WTC11 (cell line): ENCODE measurements at regions not wholly inside any gene's neighbourhood (a gene's known extent, or its start where the extent isn't known, plus 50 kb on each side); places are given as distances from the start of the nearest gene placed in this dataset.

Experiments used
- ATAC-seq: fragments of 200-7000 bp; cut with Tn5 transposase; 2 replicates; pipeline ENCODE4 v1.10.0; 2021; ENCODE audit warnings: mild to moderate bottlenecking, moderate library complexity
- CTCF ChIA-PET: fragments of 300-600 bp; sonication (Branson Sonifier 250); formaldehyde crosslinking; loops from one replicate; lab custom pipeline; 2021; ENCODE audit warnings: antibody characterized with exemption; lab: Charles Lee
- POLR2A ChIA-PET: fragments of 350-600 bp; sonication (Branson Sonifier 250); formaldehyde crosslinking; loops from one replicate; lab custom pipeline; 2021; ENCODE audit warnings: antibody characterized with exemption; lab: Charles Lee
- DNase-seq: peaks from one replicate; pipeline ENCODE4 v3.0.0; 2021; ENCODE audit warnings: low spot score
- H3K27ac Mint-ChIP-seq: 2 replicates; pipeline ENCODE4 v1.8.0; 2021; ENCODE audit warnings: mixed read lengths
- H3K27me3 Mint-ChIP-seq: 2 replicates; pipeline ENCODE4 v1.8.0; 2021; ENCODE audit warnings: low read depth, mild to moderate bottlenecking, moderate library complexity, mixed read lengths
- H3K36me3 Mint-ChIP-seq: 2 replicates; pipeline ENCODE4 v1.8.0; 2021; ENCODE audit warnings: mixed read lengths
- H3K4me1 Mint-ChIP-seq: 2 replicates; pipeline ENCODE4 v1.8.0; 2022; ENCODE audit warnings: mixed read lengths
- H3K4me3 Mint-ChIP-seq: 2 replicates; pipeline ENCODE4 v1.8.0; 2021; ENCODE audit warnings: mild to moderate bottlenecking, moderate library complexity, mixed read lengths
- H3K9me3 Mint-ChIP-seq: 2 replicates; pipeline ENCODE4 v1.8.0; 2021; ENCODE audit warnings: mixed read lengths
- CREB1 ChIP-seq: sonication (generic); formaldehyde crosslinking; IDR thresholded peaks from 2 replicates; pipeline ENCODE4 v1.8.0; 2023; ENCODE audit warnings: mild to moderate bottlenecking, missing genetic modification reagents
- FOXJ3 ChIP-seq: sonication (generic); formaldehyde crosslinking; IDR thresholded peaks from 2 replicates; pipeline ENCODE4 v1.9.0; 2021; ENCODE audit warnings: missing genetic modification reagents, mild to moderate bottlenecking, borderline replicate concordance
- IRF2 ChIP-seq: sonication (generic); formaldehyde crosslinking; IDR thresholded peaks from 2 replicates; pipeline ENCODE4 v1.8.0; 2022; ENCODE audit warnings: low read depth, missing genetic modification reagents, borderline replicate concordance
- JUN ChIP-seq: sonication (generic); formaldehyde crosslinking; IDR thresholded peaks from 2 replicates; pipeline ENCODE4 v1.8.0; 2023; ENCODE audit warnings: mild to moderate bottlenecking, missing genetic modification reagents
- KAT7 ChIP-seq: sonication (generic); formaldehyde crosslinking; IDR thresholded peaks from 2 replicates; pipeline ENCODE4 v1.8.1; 2023; ENCODE audit warnings: missing genetic modification reagents, mild to moderate bottlenecking, borderline replicate concordance
- NFE2L1 ChIP-seq: sonication (generic); formaldehyde crosslinking; IDR thresholded peaks from 2 replicates; pipeline ENCODE4 v1.8.1; 2023; ENCODE audit warnings: missing genetic modification reagents
- NR2C2 ChIP-seq: sonication (generic); formaldehyde crosslinking; IDR thresholded peaks from 2 replicates; pipeline ENCODE4 v1.8.0; 2022; ENCODE audit warnings: mild to moderate bottlenecking, missing genetic modification reagents
- SP1 ChIP-seq: sonication (generic); formaldehyde crosslinking; conservative IDR thresholded peaks from 2 replicates; pipeline ENCODE4 v1.8.1; 2022; ENCODE audit warnings: missing genetic modification reagents
- ZNF317 ChIP-seq: sonication (generic); formaldehyde crosslinking; IDR thresholded peaks from 2 replicates; pipeline ENCODE4 v1.8.1; 2023; ENCODE audit warnings: low read depth, mild to moderate bottlenecking, moderate library complexity, missing genetic modification reagents, borderline replicate concordance
- TF ChIP-seq, protein P1 (sequence below): sonication (generic); formaldehyde crosslinking; IDR thresholded peaks from 2 replicates; pipeline ENCODE4 v1.8.1; 2023; ENCODE audit warnings: mild to moderate bottlenecking, missing genetic modification reagents, borderline replicate concordance
- TF ChIP-seq, protein P2 (sequence below): sonication (generic); formaldehyde crosslinking; IDR thresholded peaks from 2 replicates; pipeline ENCODE4 v1.8.0; 2022; ENCODE audit warnings: mild to moderate bottlenecking, missing genetic modification reagents
- TF ChIP-seq, protein P3 (sequence below): fragments of 250-450 bp; sonication (Bioruptor Pico); IDR thresholded peaks from 2 replicates; pipeline ENCODE4 v1.9.0; 2021; ENCODE audit warnings: moderate library complexity, mild to moderate bottlenecking, inconsistent platforms, borderline replicate concordance
- TF ChIP-seq, protein P4 (sequence below): sonication (generic); formaldehyde crosslinking; IDR thresholded peaks from 2 replicates; pipeline ENCODE4 v1.8.1; 2022; ENCODE audit warnings: mild to moderate bottlenecking, missing genetic modification reagents, moderate library complexity, borderline replicate concordance
- TF ChIP-seq, protein P5 (sequence below): sonication (generic); formaldehyde crosslinking; IDR thresholded peaks from 2 replicates; pipeline ENCODE4 v1.8.0; 2023; ENCODE audit warnings: missing genetic modification reagents
- TF ChIP-seq, protein P6 (sequence below): sonication (generic); formaldehyde crosslinking; IDR thresholded peaks from 2 replicates; pipeline ENCODE4 v1.8.1; 2023; ENCODE audit warnings: mild to moderate bottlenecking, missing genetic modification reagents
- TF ChIP-seq, protein P7 (sequence below): sonication (generic); formaldehyde crosslinking; IDR thresholded peaks from 2 replicates; pipeline ENCODE4 v1.8.0; 2022; ENCODE audit warnings: mild to moderate bottlenecking, missing genetic modification reagents
- TF ChIP-seq, protein P8 (sequence below): fragments of 200-600 bp; IDR thresholded peaks from 2 replicates; pipeline ENCODE4 v1.8.0; 2022; ENCODE audit warnings: antibody characterized with exemption
- TF ChIP-seq, protein P9 (sequence below): fragments of 250-450 bp; sonication (Bioruptor Pico); IDR thresholded peaks from 2 replicates; pipeline ENCODE4 v1.8.0; 2021; ENCODE audit warnings: mild to moderate bottlenecking
- TF ChIP-seq, protein P10 (sequence below): fragments of 250-450 bp; sonication (Bioruptor Pico); IDR thresholded peaks from 2 replicates; pipeline ENCODE4 v1.9.0; 2021; ENCODE audit warnings: mild to moderate bottlenecking, borderline replicate concordance

DNA sequence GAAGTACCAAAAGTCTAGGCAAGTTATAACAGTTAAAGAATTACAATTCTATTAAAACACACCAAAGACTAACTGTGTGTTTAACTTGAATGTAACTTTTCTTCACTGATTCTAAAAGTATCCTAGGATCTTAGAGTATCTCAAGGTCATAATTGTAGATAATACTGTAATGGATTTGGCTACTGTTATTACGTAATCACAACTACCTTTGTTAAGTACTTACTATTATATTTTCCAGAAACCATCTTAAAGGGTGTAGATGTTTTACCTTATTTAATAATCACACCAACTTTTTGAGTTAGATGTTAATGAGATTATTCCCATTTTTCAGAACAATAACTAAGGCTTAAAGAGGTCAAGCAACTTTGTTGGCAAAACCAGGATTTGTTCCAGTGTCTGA, 161.3 kb upstream of the REG3A start:
- ChIA-PET POLR2A (no interaction called here), CTCF (no interaction called here)
- ATAC-seq (no peak), DNase-seq (no peak)
- no peaks in the 10 kb centered on the region for H3K9me3 Mint-ChIP-seq
- H3K4me3 Mint-ChIP-seq, result no peak overlapping the region
- 0 out of 2 replicates have a peak, but pooled peaks cover 7% of the 10 kb centered on the region for H3K4me1 Mint-ChIP-seq
- H3K36me3 Mint-ChIP-seq, result no peaks in the 10 kb centered on the region
- no peak overlapping the region for H3K27ac Mint-ChIP-seq
- H3K27me3 Mint-ChIP-seq, result no peaks in the 10 kb centered on the region; the same call in 1 of the 2 replicates
- no peak for TF ChIP-seq IRF2 (CRISPR knock-in tag)
- TF ChIP-seq, protein P1, sequence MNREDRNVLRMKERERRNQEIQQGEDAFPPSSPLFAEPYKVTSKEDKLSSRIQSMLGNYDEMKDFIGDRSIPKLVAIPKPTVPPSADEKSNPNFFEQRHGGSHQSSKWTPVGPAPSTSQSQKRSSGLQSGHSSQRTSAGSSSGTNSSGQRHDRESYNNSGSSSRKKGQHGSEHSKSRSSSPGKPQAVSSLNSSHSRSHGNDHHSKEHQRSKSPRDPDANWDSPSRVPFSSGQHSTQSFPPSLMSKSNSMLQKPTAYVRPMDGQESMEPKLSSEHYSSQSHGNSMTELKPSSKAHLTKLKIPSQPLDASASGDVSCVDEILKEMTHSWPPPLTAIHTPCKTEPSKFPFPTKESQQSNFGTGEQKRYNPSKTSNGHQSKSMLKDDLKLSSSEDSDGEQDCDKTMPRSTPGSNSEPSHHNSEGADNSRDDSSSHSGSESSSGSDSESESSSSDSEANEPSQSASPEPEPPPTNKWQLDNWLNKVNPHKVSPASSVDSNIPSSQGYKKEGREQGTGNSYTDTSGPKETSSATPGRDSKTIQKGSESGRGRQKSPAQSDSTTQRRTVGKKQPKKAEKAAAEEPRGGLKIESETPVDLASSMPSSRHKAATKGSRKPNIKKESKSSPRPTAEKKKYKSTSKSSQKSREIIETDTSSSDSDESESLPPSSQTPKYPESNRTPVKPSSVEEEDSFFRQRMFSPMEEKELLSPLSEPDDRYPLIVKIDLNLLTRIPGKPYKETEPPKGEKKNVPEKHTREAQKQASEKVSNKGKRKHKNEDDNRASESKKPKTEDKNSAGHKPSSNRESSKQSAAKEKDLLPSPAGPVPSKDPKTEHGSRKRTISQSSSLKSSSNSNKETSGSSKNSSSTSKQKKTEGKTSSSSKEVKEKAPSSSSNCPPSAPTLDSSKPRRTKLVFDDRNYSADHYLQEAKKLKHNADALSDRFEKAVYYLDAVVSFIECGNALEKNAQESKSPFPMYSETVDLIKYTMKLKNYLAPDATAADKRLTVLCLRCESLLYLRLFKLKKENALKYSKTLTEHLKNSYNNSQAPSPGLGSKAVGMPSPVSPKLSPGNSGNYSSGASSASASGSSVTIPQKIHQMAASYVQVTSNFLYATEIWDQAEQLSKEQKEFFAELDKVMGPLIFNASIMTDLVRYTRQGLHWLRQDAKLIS (CRISPR knock-in tag), result no peak
- TF ChIP-seq SP1 (CRISPR knock-in tag), result no peak
- TF ChIP-seq, protein P2, sequence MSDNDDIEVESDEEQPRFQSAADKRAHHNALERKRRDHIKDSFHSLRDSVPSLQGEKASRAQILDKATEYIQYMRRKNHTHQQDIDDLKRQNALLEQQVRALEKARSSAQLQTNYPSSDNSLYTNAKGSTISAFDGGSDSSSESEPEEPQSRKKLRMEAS (CRISPR knock-in tag), result no peak
- TF ChIP-seq FOXJ3 (CRISPR knock-in tag), result no peak
- TF ChIP-seq NR2C2, result no peak
- TF ChIP-seq, protein P3, sequence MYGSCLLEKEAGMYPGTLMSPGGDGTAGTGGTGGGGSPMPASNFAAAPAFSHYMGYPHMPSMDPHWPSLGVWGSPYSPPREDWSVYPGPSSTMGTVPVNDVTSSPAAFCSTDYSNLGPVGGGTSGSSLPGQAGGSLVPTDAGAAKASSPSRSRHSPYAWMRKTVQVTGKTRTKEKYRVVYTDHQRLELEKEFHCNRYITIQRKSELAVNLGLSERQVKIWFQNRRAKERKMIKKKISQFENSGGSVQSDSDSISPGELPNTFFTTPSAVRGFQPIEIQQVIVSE, result no peak
- TF ChIP-seq, protein P4, sequence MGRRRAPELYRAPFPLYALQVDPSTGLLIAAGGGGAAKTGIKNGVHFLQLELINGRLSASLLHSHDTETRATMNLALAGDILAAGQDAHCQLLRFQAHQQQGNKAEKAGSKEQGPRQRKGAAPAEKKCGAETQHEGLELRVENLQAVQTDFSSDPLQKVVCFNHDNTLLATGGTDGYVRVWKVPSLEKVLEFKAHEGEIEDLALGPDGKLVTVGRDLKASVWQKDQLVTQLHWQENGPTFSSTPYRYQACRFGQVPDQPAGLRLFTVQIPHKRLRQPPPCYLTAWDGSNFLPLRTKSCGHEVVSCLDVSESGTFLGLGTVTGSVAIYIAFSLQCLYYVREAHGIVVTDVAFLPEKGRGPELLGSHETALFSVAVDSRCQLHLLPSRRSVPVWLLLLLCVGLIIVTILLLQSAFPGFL (CRISPR knock-in tag), result no peak
- TF ChIP-seq, protein P5, sequence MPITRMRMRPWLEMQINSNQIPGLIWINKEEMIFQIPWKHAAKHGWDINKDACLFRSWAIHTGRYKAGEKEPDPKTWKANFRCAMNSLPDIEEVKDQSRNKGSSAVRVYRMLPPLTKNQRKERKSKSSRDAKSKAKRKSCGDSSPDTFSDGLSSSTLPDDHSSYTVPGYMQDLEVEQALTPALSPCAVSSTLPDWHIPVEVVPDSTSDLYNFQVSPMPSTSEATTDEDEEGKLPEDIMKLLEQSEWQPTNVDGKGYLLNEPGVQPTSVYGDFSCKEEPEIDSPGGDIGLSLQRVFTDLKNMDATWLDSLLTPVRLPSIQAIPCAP (CRISPR knock-in tag), result no peak

DNA sequence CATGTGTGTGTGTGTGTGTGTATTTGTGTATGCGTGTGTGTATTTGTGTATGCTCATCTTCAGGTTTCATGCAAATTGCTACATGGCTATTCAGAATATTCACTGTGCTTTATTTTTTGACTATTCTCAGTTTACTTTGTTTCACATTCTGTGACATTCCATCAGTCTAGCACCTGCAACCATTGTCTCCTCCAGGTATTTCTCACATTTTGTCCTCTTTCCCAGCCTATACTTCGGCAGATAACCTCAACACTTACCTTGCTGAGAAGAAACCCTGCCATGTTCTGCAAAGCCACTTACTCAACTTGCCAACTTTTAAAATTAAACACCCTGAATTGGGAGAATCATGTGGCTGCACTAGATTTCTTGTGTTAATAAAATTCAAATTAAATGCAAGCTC, 135.4 kb upstream of the REG3A start:
- no peak for DNase-seq
- Mint-ChIP-seq H3K27me3 (no peaks in the 10 kb centered on the region), H3K9me3 (no peaks in the 10 kb centered on the region), H3K36me3 (no peaks in the 10 kb centered on the region), H3K4me1 (no peaks in the 10 kb centered on the region), H3K4me3 (no peak overlapping the region), H3K27ac (no peak overlapping the region)
- POLR2A ChIA-PET, result no interaction called here
- CTCF ChIA-PET, result no interaction called here
- no peak for ATAC-seq
- TF ChIP-seq, protein P6, sequence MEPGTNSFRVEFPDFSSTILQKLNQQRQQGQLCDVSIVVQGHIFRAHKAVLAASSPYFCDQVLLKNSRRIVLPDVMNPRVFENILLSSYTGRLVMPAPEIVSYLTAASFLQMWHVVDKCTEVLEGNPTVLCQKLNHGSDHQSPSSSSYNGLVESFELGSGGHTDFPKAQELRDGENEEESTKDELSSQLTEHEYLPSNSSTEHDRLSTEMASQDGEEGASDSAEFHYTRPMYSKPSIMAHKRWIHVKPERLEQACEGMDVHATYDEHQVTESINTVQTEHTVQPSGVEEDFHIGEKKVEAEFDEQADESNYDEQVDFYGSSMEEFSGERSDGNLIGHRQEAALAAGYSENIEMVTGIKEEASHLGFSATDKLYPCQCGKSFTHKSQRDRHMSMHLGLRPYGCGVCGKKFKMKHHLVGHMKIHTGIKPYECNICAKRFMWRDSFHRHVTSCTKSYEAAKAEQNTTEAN (CRISPR knock-in tag), result no peak
- no peak for TF ChIP-seq JUN
- TF ChIP-seq, protein P7, sequence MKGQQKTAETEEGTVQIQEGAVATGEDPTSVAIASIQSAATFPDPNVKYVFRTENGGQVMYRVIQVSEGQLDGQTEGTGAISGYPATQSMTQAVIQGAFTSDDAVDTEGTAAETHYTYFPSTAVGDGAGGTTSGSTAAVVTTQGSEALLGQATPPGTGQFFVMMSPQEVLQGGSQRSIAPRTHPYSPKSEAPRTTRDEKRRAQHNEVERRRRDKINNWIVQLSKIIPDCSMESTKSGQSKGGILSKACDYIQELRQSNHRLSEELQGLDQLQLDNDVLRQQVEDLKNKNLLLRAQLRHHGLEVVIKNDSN, result no peak
- TF ChIP-seq, protein P8, sequence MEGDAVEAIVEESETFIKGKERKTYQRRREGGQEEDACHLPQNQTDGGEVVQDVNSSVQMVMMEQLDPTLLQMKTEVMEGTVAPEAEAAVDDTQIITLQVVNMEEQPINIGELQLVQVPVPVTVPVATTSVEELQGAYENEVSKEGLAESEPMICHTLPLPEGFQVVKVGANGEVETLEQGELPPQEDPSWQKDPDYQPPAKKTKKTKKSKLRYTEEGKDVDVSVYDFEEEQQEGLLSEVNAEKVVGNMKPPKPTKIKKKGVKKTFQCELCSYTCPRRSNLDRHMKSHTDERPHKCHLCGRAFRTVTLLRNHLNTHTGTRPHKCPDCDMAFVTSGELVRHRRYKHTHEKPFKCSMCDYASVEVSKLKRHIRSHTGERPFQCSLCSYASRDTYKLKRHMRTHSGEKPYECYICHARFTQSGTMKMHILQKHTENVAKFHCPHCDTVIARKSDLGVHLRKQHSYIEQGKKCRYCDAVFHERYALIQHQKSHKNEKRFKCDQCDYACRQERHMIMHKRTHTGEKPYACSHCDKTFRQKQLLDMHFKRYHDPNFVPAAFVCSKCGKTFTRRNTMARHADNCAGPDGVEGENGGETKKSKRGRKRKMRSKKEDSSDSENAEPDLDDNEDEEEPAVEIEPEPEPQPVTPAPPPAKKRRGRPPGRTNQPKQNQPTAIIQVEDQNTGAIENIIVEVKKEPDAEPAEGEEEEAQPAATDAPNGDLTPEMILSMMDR, result no peak
- TF ChIP-seq KAT7 (CRISPR knock-in tag), result no peak
- TF ChIP-seq ZNF317 (CRISPR knock-in tag), result no peak
- TF ChIP-seq NFE2L1, result no peak
- TF ChIP-seq, protein P9, sequence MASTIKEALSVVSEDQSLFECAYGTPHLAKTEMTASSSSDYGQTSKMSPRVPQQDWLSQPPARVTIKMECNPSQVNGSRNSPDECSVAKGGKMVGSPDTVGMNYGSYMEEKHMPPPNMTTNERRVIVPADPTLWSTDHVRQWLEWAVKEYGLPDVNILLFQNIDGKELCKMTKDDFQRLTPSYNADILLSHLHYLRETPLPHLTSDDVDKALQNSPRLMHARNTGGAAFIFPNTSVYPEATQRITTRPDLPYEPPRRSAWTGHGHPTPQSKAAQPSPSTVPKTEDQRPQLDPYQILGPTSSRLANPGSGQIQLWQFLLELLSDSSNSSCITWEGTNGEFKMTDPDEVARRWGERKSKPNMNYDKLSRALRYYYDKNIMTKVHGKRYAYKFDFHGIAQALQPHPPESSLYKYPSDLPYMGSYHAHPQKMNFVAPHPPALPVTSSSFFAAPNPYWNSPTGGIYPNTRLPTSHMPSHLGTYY (CRISPR knock-in tag), result no peak
- TF ChIP-seq CREB1 (CRISPR knock-in tag), result no peak
- TF ChIP-seq, protein P10, sequence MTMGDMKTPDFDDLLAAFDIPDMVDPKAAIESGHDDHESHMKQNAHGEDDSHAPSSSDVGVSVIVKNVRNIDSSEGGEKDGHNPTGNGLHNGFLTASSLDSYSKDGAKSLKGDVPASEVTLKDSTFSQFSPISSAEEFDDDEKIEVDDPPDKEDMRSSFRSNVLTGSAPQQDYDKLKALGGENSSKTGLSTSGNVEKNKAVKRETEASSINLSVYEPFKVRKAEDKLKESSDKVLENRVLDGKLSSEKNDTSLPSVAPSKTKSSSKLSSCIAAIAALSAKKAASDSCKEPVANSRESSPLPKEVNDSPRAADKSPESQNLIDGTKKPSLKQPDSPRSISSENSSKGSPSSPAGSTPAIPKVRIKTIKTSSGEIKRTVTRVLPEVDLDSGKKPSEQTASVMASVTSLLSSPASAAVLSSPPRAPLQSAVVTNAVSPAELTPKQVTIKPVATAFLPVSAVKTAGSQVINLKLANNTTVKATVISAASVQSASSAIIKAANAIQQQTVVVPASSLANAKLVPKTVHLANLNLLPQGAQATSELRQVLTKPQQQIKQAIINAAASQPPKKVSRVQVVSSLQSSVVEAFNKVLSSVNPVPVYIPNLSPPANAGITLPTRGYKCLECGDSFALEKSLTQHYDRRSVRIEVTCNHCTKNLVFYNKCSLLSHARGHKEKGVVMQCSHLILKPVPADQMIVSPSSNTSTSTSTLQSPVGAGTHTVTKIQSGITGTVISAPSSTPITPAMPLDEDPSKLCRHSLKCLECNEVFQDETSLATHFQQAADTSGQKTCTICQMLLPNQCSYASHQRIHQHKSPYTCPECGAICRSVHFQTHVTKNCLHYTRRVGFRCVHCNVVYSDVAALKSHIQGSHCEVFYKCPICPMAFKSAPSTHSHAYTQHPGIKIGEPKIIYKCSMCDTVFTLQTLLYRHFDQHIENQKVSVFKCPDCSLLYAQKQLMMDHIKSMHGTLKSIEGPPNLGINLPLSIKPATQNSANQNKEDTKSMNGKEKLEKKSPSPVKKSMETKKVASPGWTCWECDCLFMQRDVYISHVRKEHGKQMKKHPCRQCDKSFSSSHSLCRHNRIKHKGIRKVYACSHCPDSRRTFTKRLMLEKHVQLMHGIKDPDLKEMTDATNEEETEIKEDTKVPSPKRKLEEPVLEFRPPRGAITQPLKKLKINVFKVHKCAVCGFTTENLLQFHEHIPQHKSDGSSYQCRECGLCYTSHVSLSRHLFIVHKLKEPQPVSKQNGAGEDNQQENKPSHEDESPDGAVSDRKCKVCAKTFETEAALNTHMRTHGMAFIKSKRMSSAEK, result no peak
